ENCODE measurements at regions not wholly inside any gene's neighbourhood (a gene's known extent, or its start where the extent isn't known, plus 50 kb on each side); places are given as distances from the start of the nearest gene placed in this dataset.
"Not testable (repeated sequence)": the region's sequence is repeated elsewhere in the genome, so short reads cannot be mapped to it uniquely, and the experiment has no call there.

DNA sequence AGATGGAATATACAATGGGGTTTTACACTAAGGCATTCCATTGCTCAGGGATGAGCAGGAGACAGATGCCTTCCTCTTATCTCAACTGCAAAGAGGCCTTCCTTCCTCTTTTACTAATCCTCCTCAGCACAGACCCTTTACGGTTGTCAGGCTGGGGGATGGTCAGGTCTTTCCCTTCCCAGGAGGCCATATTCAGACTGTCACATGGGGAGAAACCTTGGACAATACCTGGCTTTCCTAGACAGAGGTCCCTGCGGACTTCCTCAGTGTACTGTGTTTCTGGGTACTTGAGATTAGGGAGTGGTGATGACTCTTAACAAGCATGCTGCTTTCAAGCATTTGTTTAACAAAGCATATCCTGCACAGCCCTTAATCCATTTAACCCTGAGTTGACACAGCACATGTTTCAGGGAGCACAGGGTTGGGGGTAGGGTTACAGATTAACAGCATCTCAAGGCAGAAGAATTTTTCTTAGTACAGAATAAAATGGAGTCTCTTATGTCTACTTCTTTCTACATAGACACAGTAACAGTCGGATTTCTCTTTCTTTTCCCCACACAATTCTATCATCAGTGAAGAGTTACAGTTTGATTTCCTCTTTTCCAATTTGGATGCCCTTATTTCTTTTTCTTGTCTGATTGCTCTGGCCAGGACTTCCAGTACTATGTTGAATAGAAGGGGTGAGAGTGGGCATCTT lies 737.1 kb downstream of the TRHDE start:
- H3K4me1 Mint-ChIP-seq; ATAC-seq (replicated peaks); DNase-seq; H3K27me3 Mint-ChIP-seq; H3K36me3 Mint-ChIP-seq; H3K27ac Mint-ChIP-seq; H3K4me3 Mint-ChIP-seq; H3K9me3 Mint-ChIP-seq: not testable (repeated sequence)

DNA sequence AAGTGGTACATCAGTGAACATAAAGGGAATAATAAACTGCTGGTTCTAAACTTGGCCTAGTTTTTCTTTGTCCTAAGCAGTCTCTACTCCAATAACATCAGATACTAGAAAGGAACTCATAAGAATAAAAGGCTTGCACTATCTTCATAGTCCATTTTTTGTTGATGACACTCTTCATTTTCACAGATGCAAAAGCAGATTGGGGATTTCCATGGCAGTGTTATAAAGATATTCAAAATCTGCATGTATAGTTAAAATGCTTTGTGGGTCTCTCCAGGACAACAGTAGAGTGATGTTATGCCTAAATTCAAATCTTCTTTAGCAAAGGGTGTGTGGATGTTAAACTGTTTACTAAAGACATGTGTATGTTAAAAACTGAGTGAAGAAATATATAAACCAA lies 745.8 kb downstream of the TRHDE start:
- H3K9me3 Mint-ChIP-seq = peaks cover 0 to 7% of the 10 kb centered on the region in 2 donors
- no peak for ATAC-seq (replicated peaks)
- DNase-seq = no peak
- H3K4me3 Mint-ChIP-seq = no peak overlapping the region
- H3K27ac Mint-ChIP-seq = no peak overlapping the region
- H3K36me3 Mint-ChIP-seq = no peaks in the 10 kb centered on the region
- no peaks in the 10 kb centered on the region for H3K4me1 Mint-ChIP-seq
- H3K27me3 Mint-ChIP-seq = no peaks in the 10 kb centered on the region

DNA sequence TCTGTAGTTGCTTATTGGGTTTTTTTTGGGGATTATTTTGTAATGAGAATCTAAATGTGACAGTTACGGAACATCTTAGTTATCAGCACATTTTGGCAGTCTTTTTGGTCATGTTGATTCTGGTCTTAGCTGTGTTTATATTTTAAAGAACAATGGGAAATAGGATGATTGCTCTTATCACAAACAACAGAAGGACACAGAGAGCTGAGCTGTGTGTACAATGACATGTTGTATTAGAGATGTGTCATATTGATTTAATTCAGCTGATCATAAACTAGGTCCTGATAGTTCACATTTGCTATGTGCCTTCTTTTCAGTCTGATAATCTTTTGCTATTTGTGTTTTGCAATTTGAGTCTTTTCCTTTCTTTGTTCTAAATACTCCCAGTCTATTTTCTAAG lies 781.7 kb downstream of the TRHDE start:
- Mint-ChIP-seq H3K27ac (no peak overlapping the region), H3K9me3 (peaks cover 0 to 3% of the 10 kb centered on the region in 2 donors), H3K4me1 (no peaks in the 10 kb centered on the region), H3K27me3 (no peaks in the 10 kb centered on the region), H3K36me3 (no peaks in the 10 kb centered on the region), H3K4me3 (no peak overlapping the region)
- DNase-seq (no peak), ATAC-seq (replicated peaks) (no peak)

GRCh38 chr12:73057428-73057827 lies 785.3 kb downstream of the TRHDE start:
- Mint-ChIP-seq H3K36me3 (no peaks in the 10 kb centered on the region), H3K27me3 (no peaks in the 10 kb centered on the region), H3K4me1 (no peaks in the 10 kb centered on the region), H3K4me3 (no peak overlapping the region), H3K27ac (no peak overlapping the region), H3K9me3 (peaks cover 4% of the 10 kb centered on the region in 2 donors)
- no peak for ATAC-seq (replicated peaks)
- no peak for DNase-seq

- H3K4me1 Mint-ChIP-seq = no peaks in the 10 kb centered on the region
Observed at GRCh38 chr12:73065913-73066312, 793.7 kb downstream of the TRHDE start.

DNA sequence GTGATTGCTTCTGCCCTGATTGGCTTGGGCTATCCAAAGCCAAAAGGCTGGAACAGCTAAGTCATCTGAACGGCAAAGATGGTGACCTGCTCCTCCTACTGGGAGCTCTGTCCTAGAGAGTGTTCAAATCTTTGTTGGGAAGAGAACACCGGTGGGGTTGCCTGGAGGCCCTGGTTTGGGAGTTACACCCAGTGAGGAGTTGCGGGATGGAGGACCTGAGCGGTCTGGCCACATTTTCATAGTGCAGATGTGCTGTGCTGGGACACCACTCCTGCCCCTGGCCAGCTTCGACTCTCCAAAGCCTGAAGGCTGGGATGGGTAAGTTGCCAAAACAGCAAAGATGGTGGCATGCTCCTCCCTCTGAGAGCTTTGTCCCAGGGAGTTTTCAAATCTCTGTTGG lies 795.4 kb downstream of the TRHDE start:
- peak in 1 of 2 donors; percentile 5 for ATAC-seq (replicated peaks)
- DNase-seq = no peak
- Mint-ChIP-seq H3K27ac (no peak overlapping the region), H3K4me3 (no peak overlapping the region), H3K4me1 (no peaks in the 10 kb centered on the region), H3K36me3 (no peaks in the 10 kb centered on the region), H3K27me3 (no peaks in the 10 kb centered on the region), H3K9me3 (peaks cover 3 to 8% of the 10 kb centered on the region in 2 donors)

More at GRCh38 chr12:73065913-73066312, 793.7 kb downstream of the TRHDE start:
- no peaks in the 10 kb centered on the region for H3K36me3 Mint-ChIP-seq
- no peak overlapping the region for H3K27ac Mint-ChIP-seq
- H3K9me3 Mint-ChIP-seq = peaks cover 0 to 4% of the 10 kb centered on the region in 2 donors
- ATAC-seq (replicated peaks) (no peak), DNase-seq (no peak)
- no peaks in the 10 kb centered on the region for H3K27me3 Mint-ChIP-seq
- H3K4me3 Mint-ChIP-seq = no peak overlapping the region

GRCh38 chr12:73072214-73072613 lies 800.0 kb downstream of the TRHDE start:
- Mint-ChIP-seq H3K9me3 (peaks cover 10 to 14% of the 10 kb centered on the region in 2 donors), H3K4me1 (no peaks in the 10 kb centered on the region), H3K27me3 (no peaks in the 10 kb centered on the region), H3K36me3 (no peaks in the 10 kb centered on the region), H3K4me3 (no peak overlapping the region), H3K27ac (no peak overlapping the region)
- ATAC-seq (replicated peaks) = peak in 1 of 2 donors; percentile 12
- no peak for DNase-seq

GRCh38 chr12:73076760-73077159 lies 804.6 kb downstream of the TRHDE start:
- H3K4me1 Mint-ChIP-seq = no peaks in the 10 kb centered on the region
- H3K4me3 Mint-ChIP-seq = no peak overlapping the region
- no peaks in the 10 kb centered on the region for H3K27me3 Mint-ChIP-seq
- DNase-seq = no peak
- peaks cover 10 to 12% of the 10 kb centered on the region in 2 donors for H3K9me3 Mint-ChIP-seq
- H3K27ac Mint-ChIP-seq = no peak overlapping the region
- no peaks in the 10 kb centered on the region for H3K36me3 Mint-ChIP-seq
- no peak for ATAC-seq (replicated peaks)

DNA sequence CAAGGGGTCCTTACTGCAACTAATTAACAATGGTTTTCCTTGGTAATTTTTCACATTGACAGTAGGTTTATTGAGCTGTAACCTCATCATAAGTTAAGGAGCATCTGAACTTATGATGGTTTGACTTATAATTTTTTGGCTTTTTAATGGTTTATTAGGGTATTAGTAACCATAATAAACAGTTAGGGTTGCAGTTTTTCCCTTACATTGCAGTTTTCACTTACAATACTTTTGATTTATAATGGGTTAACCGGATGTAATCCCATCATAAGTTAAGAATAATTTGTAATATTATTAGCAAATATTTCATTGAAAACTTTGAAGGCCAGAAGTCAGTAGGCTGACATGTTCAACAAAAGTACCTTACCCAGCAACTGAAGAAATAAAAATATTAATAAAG lies 811.6 kb downstream of the TRHDE start:
- H3K27ac Mint-ChIP-seq = no peak overlapping the region
- peaks cover 7 to 11% of the 10 kb centered on the region in 2 donors for H3K9me3 Mint-ChIP-seq
- H3K27me3 Mint-ChIP-seq = no peaks in the 10 kb centered on the region
- ATAC-seq (replicated peaks) (no peak), DNase-seq (no peak)
- no peaks in the 10 kb centered on the region for H3K4me1 Mint-ChIP-seq
- no peak overlapping the region for H3K4me3 Mint-ChIP-seq
- H3K36me3 Mint-ChIP-seq = no peaks in the 10 kb centered on the region

GRCh38 chr12:73106296-73106695 lies 834.1 kb downstream of the TRHDE start:
- no peaks in the 10 kb centered on the region for H3K4me1 Mint-ChIP-seq
- H3K36me3 Mint-ChIP-seq = no peaks in the 10 kb centered on the region
- H3K4me3 Mint-ChIP-seq = no peak overlapping the region
- peaks cover 0 to 4% of the 10 kb centered on the region in 2 donors for H3K9me3 Mint-ChIP-seq
- ATAC-seq (replicated peaks) (no peak), DNase-seq (no peak)
- no peaks in the 10 kb centered on the region for H3K27me3 Mint-ChIP-seq
- no peak overlapping the region for H3K27ac Mint-ChIP-seq

DNA sequence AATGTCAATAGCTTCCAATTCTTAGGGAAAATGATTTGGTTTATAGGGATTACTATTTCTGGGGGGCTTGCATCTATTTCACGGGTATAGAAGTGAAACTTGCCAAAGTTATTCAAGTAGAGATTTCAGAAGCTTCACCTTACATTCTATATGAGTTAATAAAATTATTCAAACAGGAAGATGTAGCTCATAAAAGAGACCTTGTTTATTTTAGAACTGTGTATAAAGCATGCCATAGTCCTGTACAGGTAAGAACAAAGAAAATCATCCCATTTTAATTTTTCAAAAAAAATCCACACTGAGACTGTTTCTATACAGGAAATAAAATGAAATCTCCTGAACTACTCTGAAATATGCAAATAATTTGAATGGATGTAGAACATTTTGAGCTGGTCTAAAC lies 834.7 kb downstream of the TRHDE start:
- Mint-ChIP-seq H3K27ac (no peak overlapping the region), H3K4me3 (no peak overlapping the region), H3K36me3 (no peaks in the 10 kb centered on the region), H3K27me3 (no peaks in the 10 kb centered on the region), H3K4me1 (no peaks in the 10 kb centered on the region), H3K9me3 (peaks cover 0 to 4% of the 10 kb centered on the region in 2 donors)
- no peak for DNase-seq
- ATAC-seq (replicated peaks) = no peak

GRCh38 chr12:73110816-73111215 lies 838.6 kb downstream of the TRHDE start:
- ATAC-seq (replicated peaks) (no peak), DNase-seq (no peak)
- Mint-ChIP-seq H3K4me3 (no peak overlapping the region), H3K27ac (no peak overlapping the region), H3K36me3 (no peaks in the 10 kb centered on the region), H3K4me1 (no peaks in the 10 kb centered on the region), H3K27me3 (no peaks in the 10 kb centered on the region), H3K9me3 (no peaks in the 10 kb centered on the region)

GRCh38 chr12:73112035-73112816 lies 840.1 kb downstream of the TRHDE start:
- ATAC-seq (replicated peaks) = no peak
- Mint-ChIP-seq H3K4me3 (no peak overlapping the region), H3K27me3 (no peaks in the 10 kb centered on the region), H3K9me3 (no peaks in the 10 kb centered on the region), H3K36me3 (no peaks in the 10 kb centered on the region), H3K27ac (no peak overlapping the region), H3K4me1 (no peaks in the 10 kb centered on the region)
- DNase-seq = no peak

GRCh38 chr12:73124480-73124879 lies 852.3 kb downstream of the TRHDE start:
- Mint-ChIP-seq H3K9me3 (no peaks in the 10 kb centered on the region), H3K4me3 (no peak overlapping the region), H3K27me3 (no peaks in the 10 kb centered on the region), H3K36me3 (no peaks in the 10 kb centered on the region), H3K4me1 (no peaks in the 10 kb centered on the region), H3K27ac (no peak overlapping the region)
- ATAC-seq (replicated peaks) = peak in 1 of 2 donors; percentile 16
- no peak for DNase-seq

DNA sequence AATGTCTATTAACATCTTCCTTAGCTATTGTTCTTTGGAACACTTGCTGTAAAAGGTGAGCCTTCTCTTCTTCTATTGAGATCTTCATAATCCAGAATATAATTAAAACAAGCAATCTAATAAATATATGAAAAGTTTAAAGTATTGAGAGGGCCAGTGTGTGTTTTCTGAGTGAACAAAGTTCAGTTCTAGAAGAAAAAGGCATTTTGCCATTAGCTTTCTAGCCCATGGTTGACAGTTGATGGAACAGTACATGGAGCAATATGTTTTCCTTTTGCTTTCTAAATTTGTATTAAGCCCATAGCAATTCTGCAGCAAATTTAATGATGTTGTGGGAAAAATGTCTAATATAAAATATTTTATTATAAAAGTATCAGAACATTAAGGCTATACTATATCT lies 853.0 kb downstream of the TRHDE start:
- DNase-seq (no peak), ATAC-seq (replicated peaks) (no peak)
- Mint-ChIP-seq H3K9me3 (no peaks in the 10 kb centered on the region), H3K36me3 (no peaks in the 10 kb centered on the region), H3K4me3 (no peak overlapping the region), H3K27ac (no peak overlapping the region), H3K27me3 (no peaks in the 10 kb centered on the region), H3K4me1 (no peaks in the 10 kb centered on the region)
